SU-DHL-6 (cell line): ENCODE measurements at regions not wholly inside any gene's neighbourhood (a gene's known extent, or its start where the extent isn't known, plus 50 kb on each side); places are given as distances from the start of the nearest gene placed in this dataset.

Source experiments
- H2AFZ ChIP-seq: fragments of 200-600 bp; sonication (generic); 2 replicates; pipeline ENCODE4 v1.6.1; 2014; ENCODE audit warnings: low read depth, mild to moderate bottlenecking, moderate library complexity, mixed read lengths, antibody characterized with exemption, low read length; ENCODE audit not compliant: severe bottlenecking
- H3F3A ChIP-seq: fragments of 200-600 bp; shearing (Covaris generic); 2 replicates; pipeline ENCODE4 v1.6.0; 2016; ENCODE audit warnings: antibody characterized with exemption, mild to moderate bottlenecking; ENCODE audit not compliant: insufficient read depth
- H3K27ac ChIP-seq: fragments of 200-600 bp; sonication (generic); 2 replicates; pipeline ENCODE4 v1.5.1; 2016; ENCODE audit warnings: low read depth, mild to moderate bottlenecking, low read length, moderate library complexity, mixed read lengths
- H3K27me3 ChIP-seq: fragments of 200-600 bp; sonication (generic), shearing (Covaris generic); 2 replicates; pipeline ENCODE4 v1.6.0; 2014; ENCODE audit warnings: mild to moderate bottlenecking, low read length
- H3K36me3 ChIP-seq: fragments of 200-600 bp; sonication (generic); 2 replicates; pipeline ENCODE4 v1.6.1; 2014; ENCODE audit warnings: mild to moderate bottlenecking, low read length, mixed read lengths
- H3K4me2 ChIP-seq: fragments of 300-600, 200-600 bp; shearing (Covaris generic), sonication (generic); 2 replicates; pipeline ENCODE4 v1.6.0; 2014; ENCODE audit warnings: low read length, low read depth, mild to moderate bottlenecking; ENCODE audit not compliant: poor library complexity, severe bottlenecking
- H3K4me3 ChIP-seq: fragments of 200-600 bp; sonication (generic); 2 replicates; pipeline ENCODE4 v1.5.1; 2014; ENCODE audit warnings: antibody characterized with exemption, low read length, mild to moderate bottlenecking, mixed read lengths; ENCODE audit not compliant: insufficient read depth, poor library complexity, severe bottlenecking
- H3K79me2 ChIP-seq: fragments of 200-600 bp; sonication (generic); 2 replicates; pipeline ENCODE4 v1.6.1; 2014; ENCODE audit warnings: mild to moderate bottlenecking, low read length, moderate library complexity; ENCODE audit not compliant: insufficient read depth
- H3K9ac ChIP-seq: fragments of 200-600 bp; sonication (generic); 2 replicates; pipeline ENCODE4 v1.7.0; 2014; ENCODE audit warnings: mild to moderate bottlenecking, low read length
- H3K9me2 ChIP-seq: fragments of 200-600 bp; sonication (generic); replicated peaks from 2 replicates; pipeline ENCODE4 v1.6.1; 2014; ENCODE audit warnings: low read length; ENCODE audit not compliant: insufficient read depth
- H3K9me3 ChIP-seq: fragments of 200-600 bp; sonication (generic); 2 replicates; pipeline ENCODE4 v1.6.1; 2014; ENCODE audit warnings: low read length, mixed read lengths; ENCODE audit not compliant: insufficient read depth
- H4K20me1 ChIP-seq: fragments of 200-600 bp; sonication (generic); 2 replicates; pipeline ENCODE4 v1.6.1; 2014; ENCODE audit warnings: low read depth, mild to moderate bottlenecking, antibody characterized with exemption, low read length, moderate library complexity, mixed read lengths
- CTCF ChIP-seq: fragments of 200-600 bp; sonication (generic); IDR thresholded peaks from one replicate; pipeline ENCODE4 v1.5.1; 2017; ENCODE audit warnings: antibody characterized with exemption, mild to moderate bottlenecking, low read length, moderate library complexity; ENCODE audit not compliant: insufficient read depth, poor library complexity, severe bottlenecking
- EZH2phosphoT487 ChIP-seq: fragments of 200-600 bp; sonication (generic), shearing (Covaris generic); conservative IDR thresholded peaks from 2 replicates; pipeline ENCODE4 v1.6.1; 2018; ENCODE audit warnings: mild to moderate bottlenecking, antibody characterized with exemption, low read length, moderate library complexity, mixed read lengths

GRCh38 chr5:130815246-130815645, 349.8 kb downstream of the HINT1 start:
- Histone ChIP-seq H3K27me3 (no peaks in the 10 kb centered on the region), H3F3A (no peaks in the 10 kb centered on the region), H3K36me3 (no peaks in the 10 kb centered on the region), H2AFZ (no peak overlapping the region), H3K9ac (no peak overlapping the region), H3K4me2 (no peak overlapping the region), H3K27ac (no peak overlapping the region), H3K9me3 (no peaks in the 10 kb centered on the region), H3K4me3 (no peak overlapping the region), H4K20me1 (no peaks in the 10 kb centered on the region), H3K9me2 (no peaks in the 10 kb centered on the region), H3K79me2 (no peaks in the 10 kb centered on the region)
- TF ChIP-seq EZH2phosphoT487 (no peak), CTCF (no peak)

DNA sequence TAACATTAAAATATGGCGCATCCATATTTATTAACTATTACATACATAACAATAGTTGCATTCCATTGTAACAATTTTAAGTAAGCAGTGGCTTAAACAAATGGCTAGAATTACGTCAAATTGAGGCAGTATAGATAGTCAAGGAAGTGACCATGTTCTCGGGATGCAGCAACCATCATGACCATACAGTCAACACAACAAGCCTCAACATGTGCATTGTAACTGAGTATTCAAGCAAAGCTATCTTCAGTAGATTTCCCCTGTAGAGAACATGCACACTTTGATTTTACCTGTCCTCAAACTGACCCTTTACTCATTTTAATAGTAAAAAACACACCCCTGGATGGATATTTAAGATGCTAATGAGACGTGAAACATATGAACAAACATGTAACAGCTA, 356.4 kb downstream of the HINT1 start:
- H3K79me2 ChIP-seq = no peaks in the 10 kb centered on the region
- no peak overlapping the region for H3K27ac ChIP-seq
- no peaks in the 10 kb centered on the region for H3K9me3 ChIP-seq
- H4K20me1 ChIP-seq = no peaks in the 10 kb centered on the region
- no peak for TF ChIP-seq CTCF
- no peak overlapping the region for H3K4me2 ChIP-seq
- no peaks in the 10 kb centered on the region for H3K9me2 ChIP-seq
- no peaks in the 10 kb centered on the region for H3K36me3 ChIP-seq
- H2AFZ ChIP-seq = no peak overlapping the region
- no peaks in the 10 kb centered on the region for H3F3A ChIP-seq
- H3K27me3 ChIP-seq = no peaks in the 10 kb centered on the region
- no peak overlapping the region for H3K9ac ChIP-seq
- H3K4me3 ChIP-seq = no peak overlapping the region

GRCh38 chr5:130805648-130806047, 359.4 kb downstream of the HINT1 start:
- Histone ChIP-seq H3F3A (no peaks in the 10 kb centered on the region), H3K36me3 (no peaks in the 10 kb centered on the region), H3K9ac (no peak overlapping the region), H3K4me3 (no peak overlapping the region), H3K27ac (no peak overlapping the region), H2AFZ (no peak overlapping the region), H3K9me3 (no peaks in the 10 kb centered on the region), H4K20me1 (no peaks in the 10 kb centered on the region), H3K4me2 (no peak overlapping the region), H3K9me2 (no peaks in the 10 kb centered on the region), H3K79me2 (no peaks in the 10 kb centered on the region), H3K27me3 (no peaks in the 10 kb centered on the region)
- no peak for TF ChIP-seq EZH2phosphoT487
- no peak for TF ChIP-seq CTCF

- no peaks in the 10 kb centered on the region for H3K27me3 ChIP-seq
- no peaks in the 10 kb centered on the region for H3K79me2 ChIP-seq
- H3K27ac ChIP-seq = no peak overlapping the region
- H3F3A ChIP-seq = no peaks in the 10 kb centered on the region
- no peaks in the 10 kb centered on the region for H3K9me3 ChIP-seq
- no peaks in the 10 kb centered on the region for H3K9me2 ChIP-seq
- no peak overlapping the region for H2AFZ ChIP-seq
- H3K4me2 ChIP-seq = no peak overlapping the region
- H3K36me3 ChIP-seq = no peaks in the 10 kb centered on the region
- H3K9ac ChIP-seq = no peak overlapping the region
- no peak overlapping the region for H3K4me3 ChIP-seq
- TF ChIP-seq CTCF (no peak), EZH2phosphoT487 (no peak)
- no peaks in the 10 kb centered on the region for H4K20me1 ChIP-seq
Measured at GRCh38 chr5:130805036-130805435, 360.0 kb downstream of the HINT1 start.
